SK-N-MC (cell line): ENCODE measurements at regions not wholly inside any gene's neighbourhood (a gene's known extent, or its start where the extent isn't known, plus 50 kb on each side); places are given as distances from the start of the nearest gene placed in this dataset.

Experiments used
- EZH2 ChIP-seq: fragments of 200-600 bp; sonication (generic); IDR thresholded peaks from one replicate; pipeline ENCODE4 v1.6.1; 2017; ENCODE audit warnings: antibody characterized with exemption
- POLR2AphosphoS5 ChIP-seq: IDR thresholded peaks from 2 replicates; pipeline ENCODE4 v1.6.1; 2012; ENCODE audit warnings: mild to moderate bottlenecking, low read depth, low read length, borderline replicate concordance

GRCh38 chr2:58890865-58891525 is 649.9 kb upstream of the FANCL start:
- no peak for TF ChIP-seq EZH2
- TF ChIP-seq POLR2AphosphoS5: no peak
